ENCODE measurements at regions not wholly inside any gene's neighbourhood (a gene's known extent, or its start where the extent isn't known, plus 50 kb on each side); places are given as distances from the start of the nearest gene placed in this dataset.
"Not testable (repeated sequence)": the region's sequence is repeated elsewhere in the genome, so short reads cannot be mapped to it uniquely, and the experiment has no call there.

DNA sequence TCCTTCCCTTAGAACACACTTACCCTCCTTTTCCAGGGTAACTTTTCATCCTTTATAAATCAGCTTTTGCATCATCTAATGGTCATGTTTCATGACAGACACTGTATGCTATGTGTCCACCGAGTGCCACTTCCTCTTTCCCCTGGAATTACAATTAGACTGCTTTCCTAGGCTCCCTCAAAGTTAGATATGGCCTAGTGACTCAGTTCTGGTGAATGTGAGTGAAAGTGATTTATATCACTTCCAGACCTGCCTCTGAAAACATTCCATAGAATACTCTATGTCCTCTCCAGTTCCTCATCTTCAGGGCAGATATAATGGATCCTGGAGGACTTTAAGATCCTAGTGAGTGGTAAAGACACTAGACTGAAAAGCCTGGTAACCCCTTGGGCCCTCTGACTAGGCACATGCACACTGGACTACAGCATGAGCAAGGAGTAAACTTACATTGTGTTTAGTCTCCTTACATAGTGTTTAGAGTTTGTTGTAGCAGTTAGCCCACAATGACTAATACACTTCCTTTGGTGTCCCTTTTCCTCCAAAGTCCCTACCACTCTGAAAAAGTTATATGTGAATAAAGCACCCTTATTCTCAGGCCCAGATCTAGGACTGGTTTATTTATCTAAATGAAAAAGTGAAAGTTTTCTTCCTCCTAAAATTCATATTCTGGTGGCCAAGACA is 59.3 kb downstream of the GPR88 start:
- TF ChIP-seq, protein P1, sequence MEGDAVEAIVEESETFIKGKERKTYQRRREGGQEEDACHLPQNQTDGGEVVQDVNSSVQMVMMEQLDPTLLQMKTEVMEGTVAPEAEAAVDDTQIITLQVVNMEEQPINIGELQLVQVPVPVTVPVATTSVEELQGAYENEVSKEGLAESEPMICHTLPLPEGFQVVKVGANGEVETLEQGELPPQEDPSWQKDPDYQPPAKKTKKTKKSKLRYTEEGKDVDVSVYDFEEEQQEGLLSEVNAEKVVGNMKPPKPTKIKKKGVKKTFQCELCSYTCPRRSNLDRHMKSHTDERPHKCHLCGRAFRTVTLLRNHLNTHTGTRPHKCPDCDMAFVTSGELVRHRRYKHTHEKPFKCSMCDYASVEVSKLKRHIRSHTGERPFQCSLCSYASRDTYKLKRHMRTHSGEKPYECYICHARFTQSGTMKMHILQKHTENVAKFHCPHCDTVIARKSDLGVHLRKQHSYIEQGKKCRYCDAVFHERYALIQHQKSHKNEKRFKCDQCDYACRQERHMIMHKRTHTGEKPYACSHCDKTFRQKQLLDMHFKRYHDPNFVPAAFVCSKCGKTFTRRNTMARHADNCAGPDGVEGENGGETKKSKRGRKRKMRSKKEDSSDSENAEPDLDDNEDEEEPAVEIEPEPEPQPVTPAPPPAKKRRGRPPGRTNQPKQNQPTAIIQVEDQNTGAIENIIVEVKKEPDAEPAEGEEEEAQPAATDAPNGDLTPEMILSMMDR (IDR thresholded peaks at IDR 0.05; ENCODE audit: insufficient read depth, low read length): no peak
- peak; percentile 87 for DNase-seq (ENCODE audit: low read depth)
- H3K4me3 ChIP-seq (ENCODE audit: low read depth, low read length): no peak overlapping the region

- TF ChIP-seq, protein P1 (IDR thresholded peaks at IDR 0.05; ENCODE audit: insufficient read depth, low read length): no peak
- H3K4me3 ChIP-seq (ENCODE audit: low read depth, low read length): no peak overlapping the region
- DNase-seq (ENCODE audit: low read depth): no peak
These were observed 59.8 kb downstream of the GPR88 start for GRCh38 chr1:100597784-100598183.

- H3K4me3 ChIP-seq (ENCODE audit: low read depth, low read length); DNase-seq (ENCODE audit: low read depth): not testable (repeated sequence)
These were observed 62.4 kb downstream of the GPR88 start for GRCh38 chr1:100600377-100600776.

DNA sequence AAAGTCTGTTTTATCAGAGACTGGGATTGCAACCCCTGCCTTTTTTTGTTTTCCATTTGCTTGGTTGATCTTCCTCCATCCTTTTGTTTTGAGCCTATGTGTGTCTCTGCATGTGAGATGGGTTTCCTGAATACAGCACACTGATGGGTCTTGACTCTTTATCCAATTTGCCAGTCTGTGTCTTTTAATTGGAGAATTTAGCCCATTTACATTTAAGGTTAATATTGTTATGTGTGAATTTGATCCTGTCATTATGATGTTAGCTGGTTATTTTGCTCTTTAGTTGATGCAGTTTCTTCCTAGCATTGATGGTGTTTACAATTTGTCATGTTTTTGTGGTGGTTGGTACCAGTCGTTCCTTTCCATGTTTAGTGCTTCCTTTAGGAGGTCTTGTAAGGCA is 64.1 kb downstream of the GPR88 start:
- not testable (repeated sequence) for DNase-seq (ENCODE audit: low read depth); H3K4me3 ChIP-seq (ENCODE audit: low read depth, low read length)

DNA sequence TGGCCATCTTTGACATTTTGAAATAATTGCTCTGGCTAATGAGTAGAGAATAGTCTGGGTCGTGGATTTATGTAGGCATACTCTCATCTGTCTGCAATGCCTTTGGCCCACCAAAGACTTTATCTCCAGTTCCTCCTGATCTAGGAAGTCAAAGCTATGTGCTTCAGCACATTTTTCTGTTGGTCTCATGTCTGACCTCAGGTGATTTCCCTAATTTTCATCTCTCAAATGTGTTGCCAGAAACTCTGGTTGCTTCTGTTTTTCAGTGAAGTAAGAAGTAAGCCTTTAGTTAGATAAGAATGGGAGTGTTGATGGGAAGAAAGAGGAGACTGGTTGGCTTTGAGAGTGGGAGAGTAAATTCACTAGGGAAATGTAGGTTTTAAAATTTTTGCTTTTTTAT is 66.4 kb downstream of the GPR88 start:
- TF ChIP-seq, protein P1 (IDR thresholded peaks at IDR 0.05; ENCODE audit: insufficient read depth, low read length): no peak
- no peak overlapping the region for H3K4me3 ChIP-seq (ENCODE audit: low read depth, low read length)
- no peak for DNase-seq (ENCODE audit: low read depth)

DNA sequence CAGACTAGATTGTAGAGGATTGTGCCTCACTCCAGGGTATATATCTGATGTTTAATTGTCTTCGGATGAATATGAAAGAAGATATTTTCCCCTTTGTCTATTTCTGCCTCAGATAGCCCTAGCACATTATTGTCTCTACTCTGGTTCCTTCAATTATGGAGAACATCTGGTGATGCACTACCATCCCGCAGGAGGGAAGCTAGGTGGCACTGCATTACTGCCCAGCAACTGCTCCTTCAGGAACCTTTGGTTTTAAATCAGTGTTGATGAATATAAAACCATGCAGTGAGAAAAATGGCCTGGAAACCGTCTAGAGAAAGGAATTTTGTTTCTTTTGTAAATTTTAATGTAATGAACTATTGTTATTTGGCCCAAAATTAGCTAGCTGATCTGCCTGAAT is 68.5 kb downstream of the GPR88 start:
- no peak overlapping the region for H3K4me3 ChIP-seq (ENCODE audit: low read depth, low read length)
- peak; percentile 76 for DNase-seq (ENCODE audit: low read depth)
- TF ChIP-seq, protein P1 (IDR thresholded peaks at IDR 0.05; ENCODE audit: insufficient read depth, low read length): peak; percentile 83

- DNase-seq (ENCODE audit: low read depth): no peak
These were observed 69.8 kb downstream of the GPR88 start for GRCh38 chr1:100607628-100608240.

More at GRCh38 chr1:100607628-100608240, 69.8 kb downstream of the GPR88 start:
- H3K4me3 ChIP-seq (ENCODE audit: low read depth, low read length): no peak overlapping the region
- TF ChIP-seq, protein P1 (IDR thresholded peaks at IDR 0.05; ENCODE audit: insufficient read depth, low read length): no peak
